ENCODE measurements at regions not wholly inside any gene's neighbourhood (a gene's known extent, or its start where the extent isn't known, plus 50 kb on each side); places are given as distances from the start of the nearest gene placed in this dataset.

DNA sequence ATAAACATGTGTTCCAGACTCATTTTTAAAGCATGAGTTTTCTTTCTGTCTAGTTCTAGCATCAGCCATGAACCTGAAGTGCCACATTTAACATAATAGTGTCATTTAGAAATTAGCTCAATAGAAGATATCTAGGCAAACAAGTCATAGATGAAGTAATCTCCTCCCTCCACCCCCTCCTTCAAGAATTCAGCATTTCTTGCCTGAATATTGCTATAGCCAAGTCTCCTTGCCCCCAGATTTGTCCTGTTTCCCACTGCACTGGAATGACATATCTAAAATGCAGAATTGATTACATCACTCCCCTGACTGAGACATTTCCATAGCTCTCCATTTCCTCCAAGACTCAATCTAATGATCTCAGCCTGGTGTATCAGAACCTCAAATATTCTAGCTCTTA is 134.9 kb upstream of the BACH2 start:
- Mint-ChIP-seq H3K9me3 (ENCODE audit: unreplicated experiment) (peaks cover 19% of the 10 kb centered on the region), H3K4me1 (ENCODE audit: low read depth, unreplicated experiment) (no peaks in the 10 kb centered on the region), H3K27me3 (ENCODE audit: insufficient read depth, unreplicated experiment) (no peaks in the 10 kb centered on the region), H3K27ac (ENCODE audit: unreplicated experiment) (no peak overlapping the region), H3K36me3 (ENCODE audit: insufficient read depth, unreplicated experiment) (no peaks in the 10 kb centered on the region), H3K4me3 (ENCODE audit: unreplicated experiment) (no peak overlapping the region)
- CTCF ChIA-PET: no interaction called here
- no peaks in the 10 kb centered on the region for H3K9me3 ChIP-seq
- intact Hi-C loops (cut with micrococcal nuclease; ENCODE audit: unreplicated experiment): no loop called here
- no peak overlapping the region for H3K4me3 ChIP-seq (ENCODE audit: low read depth, low read length)
- H3K27me3 ChIP-seq (replicated peaks; ENCODE audit: control insufficient read depth, insufficient read depth, low read length): no peaks in the 10 kb centered on the region
- H3K36me3 ChIP-seq (ENCODE audit: control insufficient read depth, insufficient read depth, low read length): no peaks in the 10 kb centered on the region
- no peak for DNase-seq
- no peaks in the 10 kb centered on the region for H3K4me1 ChIP-seq
- BruUV-seq (replicated peaks): no TSS peak
- POLR2A ChIA-PET: no interaction called here
- TF ChIP-seq, protein P1, sequence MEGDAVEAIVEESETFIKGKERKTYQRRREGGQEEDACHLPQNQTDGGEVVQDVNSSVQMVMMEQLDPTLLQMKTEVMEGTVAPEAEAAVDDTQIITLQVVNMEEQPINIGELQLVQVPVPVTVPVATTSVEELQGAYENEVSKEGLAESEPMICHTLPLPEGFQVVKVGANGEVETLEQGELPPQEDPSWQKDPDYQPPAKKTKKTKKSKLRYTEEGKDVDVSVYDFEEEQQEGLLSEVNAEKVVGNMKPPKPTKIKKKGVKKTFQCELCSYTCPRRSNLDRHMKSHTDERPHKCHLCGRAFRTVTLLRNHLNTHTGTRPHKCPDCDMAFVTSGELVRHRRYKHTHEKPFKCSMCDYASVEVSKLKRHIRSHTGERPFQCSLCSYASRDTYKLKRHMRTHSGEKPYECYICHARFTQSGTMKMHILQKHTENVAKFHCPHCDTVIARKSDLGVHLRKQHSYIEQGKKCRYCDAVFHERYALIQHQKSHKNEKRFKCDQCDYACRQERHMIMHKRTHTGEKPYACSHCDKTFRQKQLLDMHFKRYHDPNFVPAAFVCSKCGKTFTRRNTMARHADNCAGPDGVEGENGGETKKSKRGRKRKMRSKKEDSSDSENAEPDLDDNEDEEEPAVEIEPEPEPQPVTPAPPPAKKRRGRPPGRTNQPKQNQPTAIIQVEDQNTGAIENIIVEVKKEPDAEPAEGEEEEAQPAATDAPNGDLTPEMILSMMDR (IDR thresholded peaks at IDR 0.05; ENCODE audit: insufficient read depth in 1 of 2, low read depth in 1 of 2, low read length in 1 of 2, severe bottlenecking in 1 of 2, unreplicated experiment in 1 of 2): no peak

DNA sequence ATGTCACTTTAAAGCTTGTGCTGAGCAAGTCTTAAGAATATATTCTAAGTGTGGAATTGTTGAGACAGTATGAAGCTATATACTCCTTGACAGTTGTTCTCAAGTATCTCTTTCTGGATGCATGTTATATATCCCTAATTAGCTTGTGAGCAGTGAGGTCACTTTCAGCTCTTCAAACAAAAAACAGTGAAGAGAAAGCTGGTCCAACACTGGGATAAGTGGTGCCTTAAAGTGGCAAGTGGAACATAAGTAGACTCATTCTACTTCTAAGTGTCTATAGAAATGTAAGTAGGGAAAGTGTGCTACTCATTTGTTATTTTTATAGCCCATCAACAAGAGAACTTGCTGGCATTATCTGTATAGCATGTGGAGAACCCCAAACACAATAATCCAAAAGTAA is 133.1 kb upstream of the BACH2 start:
- Histone ChIP-seq H3K4me3 (ENCODE audit: low read depth, low read length) (no peak overlapping the region), H3K9me3 (no peaks in the 10 kb centered on the region), H3K4me1 (no peaks in the 10 kb centered on the region), H3K36me3 (ENCODE audit: control insufficient read depth, insufficient read depth, low read length) (no peaks in the 10 kb centered on the region), H3K27me3 (replicated peaks; ENCODE audit: control insufficient read depth, insufficient read depth, low read length) (no peaks in the 10 kb centered on the region)
- Mint-ChIP-seq H3K9me3 (ENCODE audit: unreplicated experiment) (peaks cover 19% of the 10 kb centered on the region), H3K27ac (ENCODE audit: unreplicated experiment) (no peak overlapping the region), H3K27me3 (ENCODE audit: insufficient read depth, unreplicated experiment) (peaks cover 5% of the 10 kb centered on the region), H3K4me1 (ENCODE audit: low read depth, unreplicated experiment) (no peaks in the 10 kb centered on the region), H3K36me3 (ENCODE audit: insufficient read depth, unreplicated experiment) (no peaks in the 10 kb centered on the region), H3K4me3 (ENCODE audit: unreplicated experiment) (no peak overlapping the region)
- ChIA-PET CTCF (no interaction called here), POLR2A (no interaction called here)
- DNase-seq: no peak
- intact Hi-C loops (cut with micrococcal nuclease; ENCODE audit: unreplicated experiment): no loop called here
- BruUV-seq (replicated peaks): no TSS peak
- TF ChIP-seq, protein P1 (IDR thresholded peaks at IDR 0.05; ENCODE audit: insufficient read depth in 1 of 2, low read depth in 1 of 2, low read length in 1 of 2, severe bottlenecking in 1 of 2, unreplicated experiment in 1 of 2): no peak

DNA sequence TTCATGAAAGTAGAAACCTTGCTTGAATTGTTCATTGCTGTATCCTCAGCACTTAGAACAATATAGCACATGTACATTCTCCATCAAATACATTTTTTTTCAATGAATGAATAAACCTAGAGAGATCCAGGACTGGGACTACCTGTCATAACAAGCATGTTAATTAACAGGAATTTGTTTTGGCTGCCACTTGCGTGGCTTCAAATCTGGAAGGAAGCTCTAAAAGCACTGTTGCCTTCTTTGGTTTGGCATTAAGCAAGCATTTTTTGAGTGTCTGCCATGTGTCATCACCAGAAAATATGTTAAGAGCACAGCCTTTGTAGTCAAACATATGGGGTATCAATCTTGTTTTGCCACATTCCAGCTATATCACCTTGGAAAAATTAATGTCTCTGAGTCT is 131.9 kb upstream of the BACH2 start:
- Mint-ChIP-seq H3K9me3 (ENCODE audit: unreplicated experiment) (peaks cover 19% of the 10 kb centered on the region), H3K27me3 (ENCODE audit: insufficient read depth, unreplicated experiment) (peaks cover 5% of the 10 kb centered on the region), H3K27ac (ENCODE audit: unreplicated experiment) (no peak overlapping the region), H3K4me1 (ENCODE audit: low read depth, unreplicated experiment) (no peaks in the 10 kb centered on the region), H3K36me3 (ENCODE audit: insufficient read depth, unreplicated experiment) (no peaks in the 10 kb centered on the region), H3K4me3 (ENCODE audit: unreplicated experiment) (no peak overlapping the region)
- Histone ChIP-seq H3K4me1 (no peaks in the 10 kb centered on the region), H3K4me3 (ENCODE audit: low read depth, low read length) (no peak overlapping the region), H3K36me3 (ENCODE audit: control insufficient read depth, insufficient read depth, low read length) (no peaks in the 10 kb centered on the region), H3K9me3 (no peaks in the 10 kb centered on the region), H3K27me3 (replicated peaks; ENCODE audit: control insufficient read depth, insufficient read depth, low read length) (no peaks in the 10 kb centered on the region)
- ChIA-PET CTCF (no interaction called here), POLR2A (no interaction called here)
- intact Hi-C loops (cut with micrococcal nuclease; ENCODE audit: unreplicated experiment): no loop called here
- DNase-seq: no peak
- BruUV-seq (replicated peaks): no TSS peak
- TF ChIP-seq, protein P1 (IDR thresholded peaks at IDR 0.05; ENCODE audit: insufficient read depth in 1 of 2, low read depth in 1 of 2, low read length in 1 of 2, severe bottlenecking in 1 of 2, unreplicated experiment in 1 of 2): no peak

Data from Caco-2 (cell line).